K562 (cell line): ENCODE measurements at regions not wholly inside any gene's neighbourhood (a gene's known extent, or its start where the extent isn't known, plus 50 kb on each side); places are given as distances from the start of the nearest gene placed in this dataset.

Experiments
- ARID2 ChIP-seq: fragments of 450-650 bp; IDR thresholded peaks from 2 replicates; pipeline ENCODE4 v1.6.1; 2017; ENCODE audit warnings: antibody characterized with exemption, mild to moderate bottlenecking
- C11orf30 ChIP-seq: fragments of 450-650 bp; IDR thresholded peaks from 2 replicates; pipeline ENCODE4 v1.6.1; 2016; ENCODE audit warnings: low read depth, mild to moderate bottlenecking
- CGGBP1 ChIP-seq: fragments of 250-450 bp; sonication (Bioruptor Pico); IDR thresholded peaks from 2 replicates; pipeline ENCODE4 v1.9.0; 2021; ENCODE audit warnings: mild to moderate bottlenecking
- CREB3L1 ChIP-seq: fragments of 450-650 bp; IDR thresholded peaks from 2 replicates; pipeline ENCODE4 v1.6.1; 2014; ENCODE audit warnings: low read depth, mild to moderate bottlenecking, moderate library complexity, borderline replicate concordance
- DIDO1 ChIP-seq: fragments of 450-650 bp; IDR thresholded peaks from 2 replicates; pipeline ENCODE4 v1.6.1; 2016; ENCODE audit warnings: low read depth, missing biosample characterization, missing genetic modification characterization
- E2F4 ChIP-seq: sonication (generic); formaldehyde crosslinking; IDR thresholded peaks from 2 replicates; pipeline ENCODE4 v1.8.0; 2022; ENCODE audit warnings: mild to moderate bottlenecking, low read depth, missing genetic modification reagents
- EP400 ChIP-seq: fragments of 450-650 bp; IDR thresholded peaks from 2 replicates; pipeline ENCODE4 v1.6.1; 2017; ENCODE audit warnings: antibody characterized with exemption, mild to moderate bottlenecking, moderate library complexity
- ETV5 ChIP-seq: sonication (generic); formaldehyde crosslinking; IDR thresholded peaks from 2 replicates; pipeline ENCODE4 v1.4.0; 2020; ENCODE audit warnings: low read depth, mild to moderate bottlenecking, missing genetic modification reagents
- GABPB2 ChIP-seq: fragments of 250-450 bp; sonication (Bioruptor Pico); conservative IDR thresholded peaks from 2 replicates; pipeline ENCODE4 v1.5.1; 2021; ENCODE audit warnings: mild to moderate bottlenecking
- KLF6 ChIP-seq: fragments of 250-450 bp; sonication (Bioruptor Pico); IDR thresholded peaks from 2 replicates; pipeline ENCODE4 v1.4.0; 2020; ENCODE audit warnings: mild to moderate bottlenecking, moderate library complexity, borderline replicate concordance
- MAFF ChIP-seq: IDR thresholded peaks from 2 replicates; pipeline ENCODE4 v1.6.1; 2012; ENCODE audit warnings: low read length, improper control_type of control experiment
- MAFG ChIP-seq: fragments of 450-650 bp; conservative IDR thresholded peaks from 2 replicates; pipeline ENCODE4 v1.6.1; 2016; ENCODE audit warnings: missing genetic modification characterization, missing compliant biosample characterization
- PHF20 ChIP-seq: fragments of 450-650 bp; IDR thresholded peaks from 2 replicates; pipeline ENCODE4 v1.6.1; 2018; ENCODE audit not compliant: partially characterized antibody
- POLR2AphosphoS5 ChIP-seq: IDR thresholded peaks from 2 replicates; pipeline ENCODE4 v1.6.1; 2011; ENCODE audit warnings: mild to moderate bottlenecking, low read depth, low read length, moderate library complexity; ENCODE audit not compliant: control insufficient read depth, insufficient read depth
- POLR2H ChIP-seq: IDR thresholded peaks from 2 replicates; pipeline ENCODE4 v1.6.1; 2016; ENCODE audit warnings: missing genetic modification characterization, low read depth, mild to moderate bottlenecking, control low read depth, missing compliant biosample characterization, moderate library complexity
- PTTG1 ChIP-seq: fragments of 450-650 bp; IDR thresholded peaks from 2 replicates; pipeline ENCODE4 v1.6.1; 2016; ENCODE audit warnings: low read depth, mild to moderate bottlenecking, missing genetic modification characterization, missing compliant biosample characterization
- RAD21 ChIP-seq, 2 experiments: fragments of 250-450 bp in 1 of 2; fragments of 450-650 bp in 1 of 2; sonication (Bioruptor Pico) in 1 of 2; formaldehyde crosslinking in 1 of 2; IDR thresholded peaks in 1 of 2; conservative IDR thresholded peaks in 1 of 2; 2 replicates each; pipeline versions ENCODE4 v1.4.0 to v1.8.0; 2020 to 2022; ENCODE audit warnings: mild to moderate bottlenecking in 2 of 2, moderate library complexity in 1 of 2
- TCF7L2 ChIP-seq: fragments of 150-350 bp; IDR thresholded peaks from 2 replicates; pipeline ENCODE4 v1.6.1; 2016; ENCODE audit warnings: low read depth, mild to moderate bottlenecking, low read length, moderate library complexity
- TGIF2 ChIP-seq: sonication (generic); formaldehyde crosslinking; IDR thresholded peaks from 2 replicates; pipeline ENCODE4 v1.8.1; 2022; ENCODE audit warnings: mild to moderate bottlenecking, missing genetic modification reagents, moderate library complexity
- ZEB2 ChIP-seq: fragments of 450-650 bp; IDR thresholded peaks from 2 replicates; pipeline ENCODE4 v1.6.1; 2016
- ZNF316 ChIP-seq: fragments of 450-650 bp; IDR thresholded peaks from 2 replicates; pipeline ENCODE4 v1.6.1; 2016
- ZNF41 ChIP-seq: fragments of 250-450 bp; sonication (Bioruptor Pico); conservative IDR thresholded peaks from 2 replicates; pipeline ENCODE4 v1.4.0; 2020; ENCODE audit warnings: mild to moderate bottlenecking
- ZNF511 ChIP-seq: sonication (generic); formaldehyde crosslinking; IDR thresholded peaks from 2 replicates; pipeline ENCODE4 v1.8.0; 2022; ENCODE audit warnings: mild to moderate bottlenecking, missing genetic modification reagents
- ZNF699 ChIP-seq: fragments of 250-450 bp; sonication (Bioruptor Pico); IDR thresholded peaks from 2 replicates; pipeline ENCODE4 v1.8.0; 2021; ENCODE audit warnings: mild to moderate bottlenecking, moderate library complexity; ENCODE audit not compliant: insufficient replicate concordance

- peak; percentile 68 for TF ChIP-seq MAFG
- TF ChIP-seq ZEB2, result no peak
- no peak for TF ChIP-seq POLR2H (tag)
- no peak for TF ChIP-seq GABPB2 (CRISPR knock-in tag)
- TF ChIP-seq CGGBP1 (CRISPR knock-in tag), result no peak
- TF ChIP-seq C11orf30, result peak; percentile 46; the same call in 1 of the 2 replicates
- no peak for TF ChIP-seq DIDO1
- no peak for TF ChIP-seq E2F4 (CRISPR knock-in tag)
- no peak for TF ChIP-seq TCF7L2
- no peak for TF ChIP-seq ARID2
- no peak for TF ChIP-seq KLF6 (CRISPR knock-in tag)
- no peak for TF ChIP-seq ZNF511 (CRISPR knock-in tag)
- no peak for TF ChIP-seq PHF20
- TF ChIP-seq RAD21 (CRISPR knock-in tag; conservative IDR thresholded peaks at IDR 0.05 in 1 of 2, IDR thresholded peaks at IDR 0.05 in 1 of 2), result no peak
- TF ChIP-seq ZNF316, result 0 out of 2 replicates have a peak, but pooled peaks have one; percentile 22
- no peak for TF ChIP-seq EP400
- TF ChIP-seq ZNF41 (CRISPR knock-in tag), result no peak
- TF ChIP-seq PTTG1 (tag), result no peak
- TF ChIP-seq MAFF, result peak; percentile 46
- no peak for TF ChIP-seq ETV5 (CRISPR knock-in tag)
- TF ChIP-seq ZNF699 (CRISPR knock-in tag), result no peak
- no peak for TF ChIP-seq CREB3L1
- no peak for TF ChIP-seq POLR2AphosphoS5
- no peak for TF ChIP-seq TGIF2 (CRISPR knock-in tag)
Measured at GRCh38 chr4:125849869-125850268, 535.1 kb downstream of the FAT4 start (continued).
